ENCODE measurements at regions not wholly inside any gene's neighbourhood (a gene's known extent, or its start where the extent isn't known, plus 50 kb on each side); places are given as distances from the start of the nearest gene placed in this dataset.
"Not testable (repeated sequence)": the region's sequence is repeated elsewhere in the genome, so short reads cannot be mapped to it uniquely, and the experiment has no call there.

- Mint-ChIP-seq H3K4me3 (no peak overlapping the region), H3K27me3 (ENCODE audit: insufficient read depth) (peaks cover 22% of the 10 kb centered on the region), H3K9me3 (peaks cover 3% of the 10 kb centered on the region), H3K27ac (no peak overlapping the region), H3K4me1 (ENCODE audit: low read depth) (no peaks in the 10 kb centered on the region), H3K36me3 (ENCODE audit: low read depth) (no peaks in the 10 kb centered on the region)
- no peak for DNase-seq (ENCODE audit: low spot score)
- intact Hi-C loops (cut with micrococcal nuclease), result no loop called here
Observed at GRCh38 chr5:135262364-135262763, 136.7 kb downstream of the MACROH2A1 start.

- H3K36me3 Mint-ChIP-seq (ENCODE audit: low read depth); DNase-seq (ENCODE audit: low spot score); H3K27ac Mint-ChIP-seq; H3K9me3 Mint-ChIP-seq; H3K4me1 Mint-ChIP-seq (ENCODE audit: low read depth); H3K4me3 Mint-ChIP-seq; intact Hi-C loops (cut with micrococcal nuclease): not testable (repeated sequence)
- H3K27me3 Mint-ChIP-seq (ENCODE audit: insufficient read depth), result peaks cover 37% of the 10 kb centered on the region
Observed at GRCh38 chr5:135260108-135260507, 138.9 kb downstream of the MACROH2A1 start.

GRCh38 chr5:135255461-135256178, 143.4 kb downstream of the MACROH2A1 start:
- intact Hi-C loops (cut with micrococcal nuclease), result no loop called here
- Mint-ChIP-seq H3K36me3 (ENCODE audit: low read depth) (no peaks in the 10 kb centered on the region), H3K4me3 (no peak overlapping the region), H3K27me3 (ENCODE audit: insufficient read depth) (peaks cover 32% of the 10 kb centered on the region), H3K27ac (no peak overlapping the region), H3K4me1 (ENCODE audit: low read depth) (no peaks in the 10 kb centered on the region), H3K9me3 (peaks cover 3% of the 10 kb centered on the region)
- DNase-seq (ENCODE audit: low spot score), result no peak

DNA sequence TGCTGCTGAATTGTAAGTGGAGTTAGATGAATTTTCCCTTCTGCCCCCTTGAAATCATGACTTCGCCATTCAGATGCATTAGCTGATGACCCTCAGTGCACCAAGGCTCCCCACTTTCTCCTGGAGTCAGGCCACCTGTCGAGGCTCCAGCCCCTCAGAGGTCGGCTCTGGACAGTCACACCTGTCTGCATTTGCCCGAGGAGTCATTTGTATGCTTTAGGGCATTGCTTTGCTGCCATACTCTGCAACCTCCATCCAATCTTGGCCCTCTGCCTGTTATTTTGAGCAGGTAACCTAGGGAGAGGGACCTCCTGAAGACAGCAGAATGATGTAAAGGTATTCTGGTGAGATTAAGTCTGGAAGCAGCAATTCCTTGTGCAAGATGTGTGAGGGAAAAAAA, 144.8 kb downstream of the MACROH2A1 start:
- Mint-ChIP-seq H3K4me3 (no peak overlapping the region), H3K27me3 (ENCODE audit: insufficient read depth) (peaks cover 26% of the 10 kb centered on the region), H3K27ac (no peak overlapping the region), H3K9me3 (no peaks in the 10 kb centered on the region), H3K4me1 (ENCODE audit: low read depth) (no peaks in the 10 kb centered on the region), H3K36me3 (ENCODE audit: low read depth) (no peaks in the 10 kb centered on the region)
- intact Hi-C loops (cut with micrococcal nuclease), result no loop called here
- no peak for DNase-seq (ENCODE audit: low spot score)

GRCh38 chr5:135253601-135254178, 145.3 kb downstream of the MACROH2A1 start:
- Mint-ChIP-seq H3K27me3 (ENCODE audit: insufficient read depth) (peaks cover 25% of the 10 kb centered on the region), H3K9me3 (no peaks in the 10 kb centered on the region), H3K36me3 (ENCODE audit: low read depth) (no peaks in the 10 kb centered on the region), H3K27ac (no peak overlapping the region), H3K4me3 (no peak overlapping the region), H3K4me1 (ENCODE audit: low read depth) (no peaks in the 10 kb centered on the region)
- no peak for DNase-seq (ENCODE audit: low spot score)
- intact Hi-C loops (cut with micrococcal nuclease), result no loop called here

- no peak for DNase-seq (ENCODE audit: low spot score)
- intact Hi-C loops (cut with micrococcal nuclease), result no loop called here
- H3K36me3 Mint-ChIP-seq (ENCODE audit: low read depth), result no peaks in the 10 kb centered on the region
Observed at GRCh38 chr5:135251093-135251492, 147.9 kb downstream of the MACROH2A1 start.

DNA sequence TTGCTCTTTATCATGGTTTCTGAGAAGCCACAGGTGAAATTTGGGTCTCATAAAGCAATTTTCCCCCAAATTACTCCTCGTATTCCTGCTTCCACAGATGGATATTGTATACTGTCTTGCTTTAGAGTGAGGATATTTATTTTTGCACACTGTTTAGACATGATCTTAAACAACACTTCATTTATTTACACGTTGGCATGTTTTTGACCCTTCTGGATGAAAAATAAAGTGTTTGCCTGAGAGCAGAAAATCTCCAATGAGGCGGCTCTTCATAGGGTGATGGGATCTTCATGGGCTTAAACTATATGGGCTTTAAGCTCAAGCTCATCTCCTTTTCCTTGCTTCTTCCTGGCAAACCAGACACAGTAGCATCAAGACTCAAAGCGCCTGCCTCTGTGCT, 148.4 kb downstream of the MACROH2A1 start:
- no peaks in the 10 kb centered on the region for H3K9me3 Mint-ChIP-seq
- peaks cover 4% of the 10 kb centered on the region for H3K27me3 Mint-ChIP-seq (ENCODE audit: insufficient read depth)
- intact Hi-C loops (cut with micrococcal nuclease), result no loop called here
- no peak overlapping the region for H3K4me3 Mint-ChIP-seq
- DNase-seq (ENCODE audit: low spot score), result no peak
- H3K36me3 Mint-ChIP-seq (ENCODE audit: low read depth), result no peaks in the 10 kb centered on the region
- no peak overlapping the region for H3K27ac Mint-ChIP-seq
- no peaks in the 10 kb centered on the region for H3K4me1 Mint-ChIP-seq (ENCODE audit: low read depth)

More at GRCh38 chr5:135251093-135251492, 147.9 kb downstream of the MACROH2A1 start:
- no peaks in the 10 kb centered on the region for H3K4me1 Mint-ChIP-seq (ENCODE audit: low read depth)
- H3K4me3 Mint-ChIP-seq, result no peak overlapping the region
- no peak overlapping the region for H3K27ac Mint-ChIP-seq
- H3K27me3 Mint-ChIP-seq (ENCODE audit: insufficient read depth), result peaks cover 6% of the 10 kb centered on the region
- H3K9me3 Mint-ChIP-seq, result no peaks in the 10 kb centered on the region

GRCh38 chr5:135249658-135250057, 149.4 kb downstream of the MACROH2A1 start:
- Mint-ChIP-seq H3K27ac (no peak overlapping the region), H3K36me3 (ENCODE audit: low read depth) (no peaks in the 10 kb centered on the region), H3K27me3 (ENCODE audit: insufficient read depth) (peaks cover 1% of the 10 kb centered on the region), H3K9me3 (no peaks in the 10 kb centered on the region), H3K4me3 (no peak overlapping the region), H3K4me1 (ENCODE audit: low read depth) (no peaks in the 10 kb centered on the region)
- intact Hi-C loops (cut with micrococcal nuclease), result no loop called here
- DNase-seq (ENCODE audit: low spot score), result no peak

DNA sequence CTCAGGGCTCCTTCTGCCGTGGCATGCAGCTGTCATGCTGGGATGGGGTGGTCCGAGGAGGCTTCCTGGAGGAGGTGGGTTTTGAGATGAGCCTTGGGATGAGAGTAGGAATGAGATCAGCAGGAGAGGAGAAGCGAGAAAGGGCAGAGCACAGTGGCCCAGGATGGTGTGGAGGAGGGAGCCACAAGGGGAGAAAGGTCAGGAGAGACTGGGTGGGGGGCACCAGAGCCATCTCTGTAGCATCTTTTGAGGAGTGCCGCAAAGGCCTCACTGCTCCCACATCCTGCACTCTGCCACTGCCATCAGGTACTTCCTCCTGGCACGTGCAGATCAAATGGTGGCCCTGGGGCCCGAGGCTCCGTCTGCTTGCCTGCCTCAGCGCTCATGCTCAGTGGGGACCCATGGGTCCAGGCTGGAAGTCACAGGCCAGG, 150.2 kb downstream of the MACROH2A1 start:
- H3K36me3 Mint-ChIP-seq (ENCODE audit: low read depth), result no peaks in the 10 kb centered on the region
- intact Hi-C loops (cut with micrococcal nuclease), result no loop called here
- no peak overlapping the region for H3K4me3 Mint-ChIP-seq
- DNase-seq (ENCODE audit: low spot score), result no peak
- no peaks in the 10 kb centered on the region for H3K4me1 Mint-ChIP-seq (ENCODE audit: low read depth)
- H3K9me3 Mint-ChIP-seq, result no peaks in the 10 kb centered on the region
- peaks cover 1% of the 10 kb centered on the region for H3K27me3 Mint-ChIP-seq (ENCODE audit: insufficient read depth)
- no peak overlapping the region for H3K27ac Mint-ChIP-seq

DNA sequence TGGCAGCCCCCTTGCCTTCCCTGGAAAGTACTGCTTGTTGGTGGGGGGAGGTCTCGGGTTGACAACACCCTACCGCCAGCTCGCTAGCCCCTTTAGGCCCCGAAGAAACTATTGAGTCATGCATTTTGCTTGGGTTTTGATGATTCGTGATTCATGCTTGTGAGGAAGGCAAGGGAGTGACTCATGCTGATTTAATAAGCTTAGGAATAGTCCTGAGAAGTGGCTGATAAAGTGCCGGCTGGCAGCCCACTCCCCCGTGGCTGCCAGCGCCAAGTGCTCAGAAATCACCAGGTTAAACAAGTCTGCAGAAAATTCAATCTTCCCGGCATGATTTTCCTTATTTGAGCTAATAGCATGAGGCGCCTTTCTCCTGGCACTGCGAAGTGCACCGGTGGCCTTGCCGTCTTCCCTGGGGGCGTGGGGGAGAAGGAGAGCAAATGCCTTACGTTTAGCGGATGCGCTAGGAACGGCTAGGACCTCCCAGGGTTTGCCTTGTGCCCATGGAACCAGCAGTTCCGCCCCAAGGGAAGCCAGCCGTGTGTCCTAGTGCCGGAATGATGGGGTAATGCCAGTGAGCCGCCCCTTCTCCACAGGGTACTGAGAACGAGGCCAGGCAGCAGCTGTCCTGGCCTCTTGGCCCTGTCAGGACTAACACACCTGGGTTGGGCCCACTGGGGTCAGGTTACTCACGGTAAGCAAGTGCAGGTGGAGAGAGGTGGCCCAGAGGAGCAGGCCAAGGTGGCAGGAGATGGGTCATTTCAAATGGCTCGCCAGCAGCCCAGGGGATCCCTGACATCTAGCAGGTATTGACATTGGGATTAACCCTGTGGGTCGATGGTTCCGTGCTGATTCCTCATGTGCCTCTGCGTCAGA, 151.9 kb downstream of the MACROH2A1 start:
- Mint-ChIP-seq H3K4me1 (ENCODE audit: low read depth) (no peaks in the 10 kb centered on the region), H3K36me3 (ENCODE audit: low read depth) (no peaks in the 10 kb centered on the region), H3K27ac (no peak overlapping the region), H3K27me3 (ENCODE audit: insufficient read depth) (peaks cover 1% of the 10 kb centered on the region), H3K4me3 (no peak overlapping the region), H3K9me3 (no peaks in the 10 kb centered on the region)
- DNase-seq (ENCODE audit: low spot score), result no peak
- intact Hi-C loops (cut with micrococcal nuclease), result no loop called here

DNA sequence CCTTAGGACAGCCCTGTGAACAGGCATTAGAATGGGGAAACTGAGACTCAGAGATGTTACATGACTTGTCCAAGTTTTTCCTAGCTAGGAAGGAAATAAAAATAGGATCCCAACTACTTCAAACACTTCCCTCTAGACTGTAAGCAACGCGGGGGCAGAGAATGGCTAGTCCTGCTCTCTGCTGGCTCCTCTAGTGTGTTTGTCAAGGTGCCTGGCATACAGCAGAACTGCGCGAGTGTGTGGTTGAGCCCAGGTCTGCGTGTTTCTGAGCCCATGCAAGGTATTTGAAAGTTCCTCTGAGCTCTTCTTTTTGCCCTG, 152.5 kb downstream of the MACROH2A1 start:
- Mint-ChIP-seq H3K27me3 (ENCODE audit: insufficient read depth) (peaks cover 1% of the 10 kb centered on the region), H3K36me3 (ENCODE audit: low read depth) (no peaks in the 10 kb centered on the region), H3K4me1 (ENCODE audit: low read depth) (no peaks in the 10 kb centered on the region), H3K9me3 (no peaks in the 10 kb centered on the region), H3K27ac (no peak overlapping the region), H3K4me3 (no peak overlapping the region)
- intact Hi-C loops (cut with micrococcal nuclease), result no loop called here
- no peak for DNase-seq (ENCODE audit: low spot score)

DNA sequence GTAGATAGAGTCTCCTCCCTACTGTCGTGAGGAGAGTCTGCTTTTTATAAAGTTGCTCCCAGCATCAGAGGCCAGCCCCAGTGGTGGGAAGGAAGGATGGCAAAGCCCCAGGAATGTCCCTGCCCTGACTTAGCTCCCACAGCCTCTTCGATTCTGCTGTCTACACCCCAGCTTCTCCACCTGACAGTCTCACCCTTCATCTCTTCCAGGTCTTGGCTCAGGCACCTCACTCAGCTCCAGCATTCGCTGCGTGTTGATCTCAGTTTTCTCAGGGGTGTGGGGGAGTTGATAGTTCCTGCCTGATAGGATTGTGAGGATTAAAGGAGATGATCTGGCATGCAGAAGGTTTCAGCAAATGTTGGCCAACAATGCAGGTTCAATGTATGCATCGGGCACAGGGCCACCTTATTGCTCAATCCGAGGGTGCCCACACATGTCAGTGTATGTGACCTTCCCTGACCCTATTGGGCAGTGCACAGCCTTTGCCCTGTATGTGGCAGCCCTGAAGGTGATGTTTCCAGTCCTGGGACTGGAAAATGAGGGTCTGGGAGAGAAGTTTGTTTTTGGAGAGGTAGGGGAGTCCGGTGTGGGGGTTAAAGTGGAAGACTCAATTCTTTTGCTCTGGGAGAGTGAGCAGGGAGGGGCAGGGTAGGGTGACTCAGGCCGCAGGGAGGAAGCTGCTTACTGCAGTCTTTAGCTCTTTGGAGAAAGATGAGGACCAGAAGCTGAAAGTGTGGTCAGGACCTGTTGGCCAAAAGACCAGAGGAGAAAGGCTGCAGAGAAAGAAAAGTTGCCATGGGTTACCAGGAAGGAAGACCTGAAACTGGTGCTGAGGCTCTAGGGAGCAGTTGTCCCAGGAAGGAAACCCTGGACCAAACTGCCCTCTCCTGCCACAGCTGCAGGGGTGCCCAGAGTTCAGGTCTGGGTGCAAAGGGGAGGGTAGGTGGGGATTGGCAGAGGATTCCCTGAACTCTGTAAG, 153.2 kb downstream of the MACROH2A1 start:
- Mint-ChIP-seq H3K4me3 (no peak overlapping the region), H3K27ac (no peak overlapping the region), H3K4me1 (ENCODE audit: low read depth) (no peaks in the 10 kb centered on the region), H3K27me3 (ENCODE audit: insufficient read depth) (peaks cover 1% of the 10 kb centered on the region), H3K9me3 (no peaks in the 10 kb centered on the region), H3K36me3 (ENCODE audit: low read depth) (no peaks in the 10 kb centered on the region)
- no peak for DNase-seq (ENCODE audit: low spot score)
- intact Hi-C loops (cut with micrococcal nuclease), result no loop called here
